HG03097 (cell line): ENCODE measurements at regions not wholly inside any gene's neighbourhood (a gene's known extent, or its start where the extent isn't known, plus 50 kb on each side); places are given as distances from the start of the nearest gene placed in this dataset.
"Not testable (repeated sequence)": the region's sequence is repeated elsewhere in the genome, so short reads cannot be mapped to it uniquely, and the experiment has no call there.

Source experiments
- ATAC-seq: cut with Tn5 transposase; IDR thresholded peaks from one replicate; pipeline ENCODE4 v1.9.1; 2021; ENCODE audit not compliant: unreplicated experiment, low FRiP score

DNA sequence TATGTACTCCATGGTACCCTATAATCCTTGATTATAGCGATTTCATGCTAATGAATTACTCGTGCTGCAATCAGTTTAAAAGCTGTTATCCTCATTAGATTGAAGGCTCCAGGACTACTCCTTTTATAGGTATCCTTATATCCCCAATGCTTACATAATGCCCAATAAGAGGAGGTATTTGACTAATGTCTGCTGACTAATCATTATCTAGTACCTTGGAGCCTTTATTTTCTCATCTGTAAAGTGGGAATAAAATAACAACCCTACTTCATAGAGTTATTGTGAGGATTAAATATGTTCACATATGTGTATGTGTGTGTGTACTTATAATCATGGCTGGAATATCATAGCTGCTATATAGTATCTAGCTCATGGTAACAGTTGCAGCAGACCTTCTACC lies 1031.5 kb downstream of the CDH11 start:
- no peak for ATAC-seq

DNA sequence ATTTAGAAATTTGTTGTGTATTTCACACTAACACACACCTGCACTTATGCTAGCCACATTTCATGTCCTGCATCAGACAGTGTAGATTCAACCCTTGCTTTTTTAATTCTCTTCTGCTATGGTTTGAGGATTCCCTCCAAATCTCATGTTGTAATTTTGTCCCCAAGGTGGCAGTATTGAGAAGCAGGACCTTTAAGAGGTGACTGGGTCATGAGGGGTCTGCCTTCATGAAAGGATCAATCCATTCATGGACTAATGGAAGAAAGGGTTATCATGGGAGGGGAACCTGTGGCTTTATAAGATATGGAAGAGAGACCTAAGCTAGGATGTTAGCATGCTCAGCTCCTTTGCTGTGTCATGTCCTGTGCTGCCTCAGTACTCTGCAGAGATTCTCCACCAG lies 1032.2 kb downstream of the CDH11 start:
- no peak for ATAC-seq

DNA sequence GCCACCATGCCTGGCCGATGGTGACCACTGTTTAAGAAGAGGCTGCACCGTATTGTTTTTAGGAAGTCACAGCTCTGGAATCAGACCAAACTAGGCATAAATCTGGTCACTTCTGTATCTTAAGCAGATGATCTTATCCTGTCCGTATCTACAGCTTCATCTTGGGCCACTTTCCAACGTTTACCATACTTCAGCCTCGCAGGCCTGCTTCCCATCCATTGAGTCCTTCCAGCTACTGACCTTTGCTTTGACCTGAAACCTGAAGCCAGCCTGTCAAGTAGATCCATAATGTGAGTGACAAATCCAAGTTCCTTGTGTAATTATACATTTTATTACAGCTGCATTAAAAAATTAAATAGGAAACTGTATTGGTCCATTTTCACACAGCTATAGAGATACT lies 1033.0 kb downstream of the CDH11 start:
- no peak for ATAC-seq

DNA sequence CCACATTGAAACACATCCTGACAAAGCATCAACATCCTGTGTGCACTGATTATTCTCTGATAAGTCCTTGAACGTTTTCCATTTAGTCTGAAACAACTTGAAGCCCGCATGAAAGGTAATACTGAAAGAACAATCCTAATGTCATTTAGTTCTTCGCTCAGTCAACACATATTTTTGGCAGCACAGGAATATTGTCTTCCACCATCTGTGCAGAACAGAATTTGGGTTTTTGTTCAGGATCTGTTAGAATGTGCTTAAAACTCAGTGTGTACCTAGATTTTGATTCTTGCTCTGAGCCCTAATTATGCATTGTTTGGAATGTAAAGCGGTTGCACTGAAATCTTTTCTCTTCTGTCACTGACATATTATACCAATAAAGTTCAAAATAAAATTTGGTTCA lies 1036.6 kb downstream of the CDH11 start:
- ATAC-seq, result no peak

DNA sequence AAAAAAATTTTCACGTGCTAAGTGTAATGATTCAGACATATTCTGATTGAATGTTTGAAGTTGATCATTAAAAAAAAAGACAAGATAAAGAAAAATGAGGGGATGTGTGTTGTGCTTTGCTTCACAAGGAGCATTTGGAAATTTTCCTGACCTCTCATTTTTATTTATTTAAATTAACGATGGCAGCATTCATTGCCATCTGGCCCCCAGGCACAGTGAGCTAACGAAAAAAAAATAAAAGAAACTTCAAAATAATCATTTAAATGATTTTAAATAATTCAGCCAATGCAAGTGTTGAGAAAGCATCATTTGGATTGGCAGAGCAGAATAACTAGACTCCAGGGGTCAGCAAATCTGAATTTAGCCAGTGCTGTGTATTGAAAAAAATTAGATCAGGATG lies 1037.2 kb downstream of the CDH11 start:
- ATAC-seq, result no peak

DNA sequence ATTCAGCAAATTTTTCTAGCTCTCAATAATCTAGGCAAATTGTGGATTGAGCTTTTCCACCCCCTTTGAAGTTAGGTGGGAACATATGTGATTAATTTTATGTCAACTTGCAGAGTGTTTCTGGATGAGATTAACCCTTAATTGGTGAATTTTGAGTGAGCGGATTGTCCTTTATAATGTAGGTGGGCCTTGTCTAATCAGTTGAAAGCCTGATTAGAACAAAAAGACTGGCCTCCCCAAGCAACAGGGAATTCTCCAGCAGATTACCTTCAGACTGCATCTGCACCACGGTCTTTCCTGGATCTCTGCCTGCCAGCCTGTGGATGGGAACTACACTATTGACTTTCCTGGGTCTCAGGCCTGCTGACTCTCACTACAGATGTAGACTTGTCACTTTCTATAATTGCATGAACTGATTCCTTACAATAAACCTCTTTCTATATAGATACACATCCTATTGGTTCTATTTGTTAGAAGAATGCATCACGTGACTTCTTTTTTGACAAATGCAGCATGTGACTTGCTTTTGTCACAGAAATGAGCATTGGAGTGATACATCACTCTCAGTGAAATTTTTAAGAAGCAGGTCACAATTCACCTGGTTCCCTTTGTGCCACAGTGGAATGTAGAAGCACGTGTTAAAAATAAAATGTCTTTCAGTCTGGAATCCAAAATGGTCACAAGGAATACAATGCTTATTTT lies 1038.3 kb downstream of the CDH11 start:
- ATAC-seq, result no peak

DNA sequence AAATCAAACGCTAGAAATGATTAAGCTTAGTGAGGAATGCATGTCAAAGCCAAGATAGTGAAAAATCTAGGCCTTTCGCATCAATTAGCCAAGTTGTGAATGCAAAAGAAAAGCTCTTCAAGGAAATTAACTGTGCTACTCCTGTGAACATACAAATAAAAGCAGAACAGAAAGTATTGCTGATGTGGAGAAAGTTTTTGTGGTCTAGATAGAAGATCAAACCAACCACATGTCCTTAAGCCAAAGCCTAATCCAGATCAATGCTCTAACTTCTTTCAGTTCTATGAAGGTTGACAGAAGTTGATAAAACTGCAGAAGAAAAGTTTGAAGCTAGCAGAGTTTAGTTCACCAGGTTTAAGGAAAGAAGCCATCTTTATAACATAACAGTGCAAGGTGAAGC lies 1044.6 kb downstream of the CDH11 start:
- ATAC-seq, result no peak

DNA sequence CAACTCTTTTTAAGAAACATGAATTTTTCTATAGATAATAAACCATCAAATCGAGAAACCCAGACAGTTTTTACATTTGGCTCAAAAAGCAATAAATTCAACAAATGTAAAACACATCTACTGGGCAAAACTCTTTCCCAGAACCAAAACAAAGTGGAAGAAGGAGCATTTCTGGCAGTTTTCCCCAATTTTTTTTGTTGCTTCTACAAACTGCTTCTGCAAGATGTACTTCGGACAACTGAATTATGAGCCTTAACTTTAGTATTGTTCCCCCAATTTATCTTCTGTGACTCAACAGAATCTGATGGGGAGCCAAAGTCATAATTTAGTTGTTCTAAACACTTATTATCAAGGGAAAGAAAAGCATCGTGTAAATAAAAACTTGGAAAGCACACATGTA lies 1047.2 kb downstream of the CDH11 start:
- ATAC-seq, result no peak

DNA sequence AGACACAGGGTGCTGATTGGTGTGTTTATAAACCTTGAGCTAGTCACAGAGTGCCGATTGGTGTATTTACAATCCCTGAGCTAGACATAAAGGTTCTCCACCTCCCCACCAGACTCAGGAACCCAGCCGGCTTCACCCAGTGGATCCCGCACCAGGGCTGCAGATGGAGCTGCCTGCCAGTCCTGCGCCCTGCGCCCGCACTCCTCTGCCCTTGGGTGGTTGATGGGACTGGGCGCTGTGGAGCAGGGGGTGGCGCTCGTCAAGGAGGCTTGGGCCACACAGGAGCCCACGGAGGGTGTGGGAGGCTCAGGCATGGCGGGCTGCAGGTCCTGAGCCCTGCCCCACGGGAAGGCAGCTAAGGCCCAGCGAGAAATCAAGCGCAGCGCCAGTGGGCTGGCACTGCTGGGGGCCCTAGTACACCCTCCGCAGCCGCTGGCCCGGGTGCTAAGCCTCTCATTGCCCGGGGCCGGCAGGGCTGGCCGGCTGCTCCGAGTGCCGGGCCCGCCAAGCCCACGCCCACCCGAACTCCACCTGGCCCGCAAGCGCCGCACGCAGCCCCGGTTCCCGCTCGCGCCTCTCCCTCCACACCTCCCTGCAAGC lies 1049.6 kb downstream of the CDH11 start:
- ATAC-seq, result not testable (repeated sequence)

DNA sequence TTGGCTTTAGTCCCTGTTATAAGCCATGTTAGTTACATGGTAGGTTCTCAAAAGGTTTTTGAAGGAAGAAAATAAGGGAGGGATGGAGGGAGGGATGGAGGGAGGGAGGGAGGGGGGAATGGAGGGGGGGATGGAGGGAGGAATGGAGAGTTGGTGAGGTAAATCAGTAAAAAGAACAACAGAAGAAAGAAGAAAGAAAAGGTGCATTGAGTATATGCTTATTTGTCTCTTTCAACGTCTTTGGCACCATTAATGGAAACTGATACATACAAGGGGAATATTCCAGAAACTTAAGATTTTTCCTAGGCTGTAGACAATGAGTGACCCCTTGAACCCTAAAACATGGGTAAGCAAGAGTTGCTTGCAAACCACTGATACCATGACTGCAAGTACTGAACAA lies 1056.3 kb downstream of the CDH11 start:
- no peak for ATAC-seq

DNA sequence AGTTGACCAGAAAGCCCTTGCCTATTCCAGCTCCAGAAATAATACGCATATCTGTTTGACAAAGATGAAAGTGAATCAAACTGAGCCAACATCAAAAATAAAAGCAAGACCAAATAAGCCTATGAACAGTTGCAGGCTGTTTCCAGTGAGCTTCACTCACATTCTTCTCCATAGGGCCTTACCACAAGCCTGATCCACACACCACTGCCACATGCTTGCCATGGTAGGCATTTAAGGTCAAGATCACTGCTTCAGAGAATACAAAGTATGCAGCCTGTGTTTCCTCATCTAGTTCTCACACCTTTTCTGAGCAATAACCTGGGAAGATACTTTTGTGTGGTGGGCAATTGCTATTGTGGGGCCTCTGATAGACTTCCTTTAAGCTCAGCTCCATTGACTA lies 1060.2 kb downstream of the CDH11 start:
- no peak for ATAC-seq

DNA sequence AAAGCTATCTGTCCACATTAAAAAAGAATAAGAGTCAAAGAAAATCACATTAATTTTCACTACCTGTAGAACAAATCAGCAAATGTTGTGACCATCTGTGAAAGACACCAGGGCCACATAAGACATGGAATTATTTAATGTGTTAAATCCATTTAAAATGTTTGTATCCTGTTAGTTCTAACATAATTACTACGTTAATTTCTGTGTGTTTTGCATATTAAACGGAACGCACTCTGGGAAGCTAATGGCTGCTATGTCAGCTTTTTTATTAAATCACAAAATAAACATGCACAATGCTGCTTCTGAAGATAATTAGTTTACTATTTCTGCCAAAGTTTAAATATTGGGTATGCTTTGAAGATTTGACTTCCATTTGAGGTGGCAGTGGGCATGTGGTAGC lies 1061.2 kb downstream of the CDH11 start:
- ATAC-seq, result no peak

DNA sequence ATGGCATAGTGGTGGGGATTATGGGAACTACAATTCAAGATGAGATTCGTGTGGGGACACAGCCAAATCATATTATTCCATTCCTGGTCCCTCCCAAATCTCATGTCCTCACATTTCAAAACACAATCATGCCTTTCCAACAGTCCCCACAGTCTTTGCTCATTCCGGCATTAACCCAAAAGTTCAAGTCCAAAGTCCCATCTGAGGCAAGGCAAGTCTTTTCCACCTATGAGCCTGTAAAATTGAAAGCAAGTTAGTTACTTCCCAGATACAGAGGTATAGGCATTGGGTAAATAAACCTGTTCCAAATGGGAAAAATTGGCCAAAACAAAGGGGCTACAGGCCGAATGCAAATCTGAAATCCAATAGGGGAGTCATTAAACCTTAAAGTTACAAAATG lies 1063.2 kb downstream of the CDH11 start:
- no peak for ATAC-seq

DNA sequence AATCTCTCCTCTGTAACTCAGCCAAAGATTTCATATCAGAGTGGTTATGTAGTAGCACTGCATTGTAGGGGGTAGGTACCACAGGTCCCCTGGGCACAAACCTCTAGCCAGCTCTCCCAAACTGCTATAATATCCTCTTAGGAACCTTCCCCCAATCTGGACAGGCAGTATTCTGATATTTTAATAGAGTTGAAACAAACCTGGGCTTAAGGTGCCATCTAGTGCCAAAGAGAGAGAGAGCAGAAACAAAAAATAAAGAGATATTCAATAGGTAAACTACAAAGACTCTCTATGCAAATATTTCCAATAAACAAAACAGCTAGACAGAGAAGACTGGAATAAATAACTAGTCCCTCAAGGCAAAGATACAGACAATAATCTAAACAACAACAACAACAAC lies 1070.0 kb downstream of the CDH11 start:
- no peak for ATAC-seq

DNA sequence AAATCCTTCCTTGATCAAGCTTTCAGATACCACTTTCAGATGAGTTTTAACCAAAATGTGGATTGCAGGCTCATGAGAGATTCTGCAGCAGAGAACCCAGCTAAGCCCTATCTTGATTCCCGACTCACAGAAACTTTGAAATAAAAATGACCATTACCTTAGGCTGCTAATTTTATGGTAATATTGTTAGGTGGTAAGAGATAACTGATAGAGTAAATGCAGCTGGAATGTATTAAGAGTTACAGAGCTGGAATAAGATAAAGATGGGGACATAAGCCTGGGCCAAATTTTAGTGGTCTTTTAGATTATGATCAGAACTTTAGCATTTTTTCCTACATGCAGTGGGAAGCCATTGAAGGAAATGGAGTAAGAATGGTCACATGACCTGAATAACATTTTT lies 1074.0 kb downstream of the CDH11 start:
- no peak for ATAC-seq

DNA sequence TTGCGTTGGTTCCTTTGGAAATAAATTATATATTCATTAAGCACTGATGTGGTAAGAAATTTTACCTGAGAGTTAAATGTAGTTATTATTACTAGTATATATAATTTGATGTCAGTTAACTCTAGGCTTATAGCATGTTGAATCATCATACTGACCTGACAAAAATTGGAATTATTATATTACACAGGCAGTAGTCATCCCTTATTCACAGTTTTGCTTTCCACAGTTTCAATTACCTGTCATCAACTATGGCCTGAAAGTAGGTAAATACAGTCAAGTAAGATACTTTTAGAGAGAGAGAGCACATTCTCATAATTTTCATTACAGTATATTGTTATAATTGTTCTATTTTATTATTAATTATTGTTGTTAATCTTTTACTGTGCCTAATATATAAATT lies 1074.7 kb downstream of the CDH11 start:
- ATAC-seq, result no peak

DNA sequence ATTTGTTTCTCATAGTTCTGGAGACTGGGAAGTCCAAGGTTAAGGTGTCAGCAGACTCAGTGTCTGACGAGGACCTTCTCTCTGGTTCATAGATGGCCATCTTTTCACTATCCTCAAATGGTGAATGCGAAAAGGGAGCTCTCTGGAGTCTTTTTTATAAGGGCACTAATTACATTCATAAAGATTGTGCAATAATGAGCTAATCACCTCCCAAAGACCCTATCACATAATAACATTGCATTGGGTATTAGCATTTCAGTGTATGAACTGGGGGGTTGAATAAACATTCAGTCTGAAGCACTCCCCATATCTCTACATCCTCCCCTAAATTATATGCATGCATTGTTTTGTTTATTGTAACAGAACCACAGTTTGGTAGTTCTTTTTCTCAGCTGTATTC lies 1086.5 kb downstream of the CDH11 start:
- ATAC-seq, result no peak

DNA sequence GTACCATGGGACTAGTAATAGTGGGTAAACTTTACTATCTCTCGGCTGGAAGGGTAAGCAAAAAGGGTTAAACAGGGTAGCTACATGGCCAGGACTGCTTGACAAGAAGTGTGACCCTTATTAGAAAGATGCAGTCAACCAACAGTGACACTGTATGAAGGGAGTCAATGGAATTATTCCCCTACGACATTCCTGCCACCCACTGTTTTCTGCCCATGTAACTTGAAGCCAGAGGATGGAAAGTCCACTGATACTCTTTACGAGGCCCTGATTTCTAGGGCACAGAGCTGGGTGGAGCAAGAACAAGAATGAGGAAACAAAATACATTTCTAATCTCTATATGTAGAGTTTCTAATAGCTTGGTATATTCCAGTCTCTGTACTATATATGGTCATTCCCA lies 1102.5 kb downstream of the CDH11 start:
- no peak for ATAC-seq

DNA sequence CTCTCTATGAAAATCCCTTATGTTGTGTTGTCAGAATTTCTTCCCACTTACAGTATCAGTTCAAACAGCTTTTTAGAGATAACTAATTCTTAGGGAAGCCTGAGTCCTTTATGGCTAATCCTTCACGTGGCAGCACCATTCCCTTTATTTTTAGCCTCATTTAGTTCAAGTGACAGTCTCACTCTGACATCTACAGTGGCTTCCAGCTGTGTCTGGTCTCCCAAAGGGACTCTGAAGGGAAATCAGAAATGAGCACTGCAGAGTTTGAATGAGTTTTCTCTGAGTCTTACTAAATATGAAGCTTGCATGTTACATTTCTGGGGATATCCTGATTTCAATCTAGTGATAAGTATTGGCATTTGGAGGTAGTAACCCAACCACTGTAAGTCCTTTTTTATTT lies 1104.1 kb downstream of the CDH11 start:
- no peak for ATAC-seq

DNA sequence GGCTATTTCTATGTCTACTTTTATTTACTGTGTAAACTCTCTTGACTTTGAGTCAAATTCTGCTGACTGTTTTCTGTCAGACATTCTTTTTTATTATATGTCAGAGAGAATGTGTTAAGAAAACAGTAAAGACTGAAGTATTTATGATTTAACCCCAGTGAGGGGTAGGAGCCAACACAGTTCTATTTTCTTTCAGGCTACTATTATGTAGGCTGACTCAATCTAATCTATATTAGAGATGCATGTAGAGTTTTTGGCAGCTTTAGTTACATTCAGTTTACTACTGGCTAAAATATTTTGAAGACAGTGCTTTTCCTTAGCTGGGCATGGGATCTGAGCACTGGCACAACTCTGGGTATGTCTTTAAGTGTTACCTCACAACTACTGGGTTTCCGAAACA lies 1108.0 kb downstream of the CDH11 start:
- no peak for ATAC-seq

DNA sequence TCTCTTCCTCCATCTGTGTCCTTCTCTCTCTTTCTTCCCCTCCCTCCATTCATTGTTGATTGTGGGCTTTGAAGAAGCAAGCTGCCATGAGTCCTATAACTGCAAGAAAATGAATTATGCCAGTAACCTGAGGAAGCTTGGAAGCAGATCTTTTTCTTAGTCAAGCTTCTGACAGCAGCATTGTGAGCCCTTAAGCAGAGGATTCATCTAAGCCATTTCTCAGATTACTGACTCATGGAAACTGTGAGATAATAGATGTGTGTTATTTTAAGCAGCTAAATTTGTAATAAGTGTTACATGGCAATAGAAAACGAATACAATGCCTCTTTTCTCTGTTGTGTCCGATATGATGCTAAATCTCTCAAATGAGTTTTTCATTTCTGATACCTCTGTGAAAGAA lies 1109.7 kb downstream of the CDH11 start:
- ATAC-seq, result no peak

DNA sequence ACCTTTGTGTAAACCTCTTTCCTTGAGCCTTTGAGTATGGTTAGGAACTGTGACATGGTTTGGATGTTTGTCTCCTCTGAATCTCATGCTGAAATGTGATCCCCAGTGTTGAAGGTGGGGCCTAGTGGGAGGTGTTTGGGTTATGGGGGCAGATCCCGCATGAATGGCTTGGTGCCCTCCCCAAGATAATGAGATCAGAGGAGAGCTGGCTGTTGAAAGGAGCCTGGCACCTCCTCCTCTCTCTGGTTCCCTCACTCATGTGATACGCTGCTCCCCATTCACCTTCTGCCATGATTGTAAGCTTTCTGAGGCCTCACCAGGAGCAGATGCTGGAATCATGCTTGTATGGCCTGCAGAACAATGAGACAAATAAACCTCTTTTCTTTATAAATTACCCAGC lies 1110.2 kb downstream of the CDH11 start:
- ATAC-seq, result no peak

DNA sequence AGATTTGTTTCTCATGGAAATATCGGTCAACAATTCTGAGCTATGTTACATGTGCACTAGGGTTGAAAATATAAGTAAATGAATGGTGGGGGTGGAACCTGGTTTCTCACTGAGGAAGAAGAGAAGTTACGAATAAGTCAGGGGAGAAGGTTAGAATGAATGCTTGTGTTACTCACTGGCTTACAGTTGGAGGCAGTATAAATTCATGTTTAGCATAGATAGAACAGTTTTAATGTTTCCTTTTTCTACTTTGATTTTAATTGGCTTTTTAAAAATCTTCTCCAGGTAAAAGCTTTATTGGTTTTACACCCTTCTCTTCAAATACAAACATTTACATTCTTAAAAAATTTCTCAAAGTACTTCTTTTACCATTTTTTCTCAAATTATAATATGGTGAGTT lies 1113.7 kb downstream of the CDH11 start:
- no peak for ATAC-seq
